PC-9 (cell line): ENCODE measurements at regions not wholly inside any gene's neighbourhood (a gene's known extent, or its start where the extent isn't known, plus 50 kb on each side); places are given as distances from the start of the nearest gene placed in this dataset.

Source experiments
- BruUV-seq: library from RNA; stranded (reverse); fragments of 400-500 nt; replicated peaks from 2 replicates; lab custom pipeline; 2021; lab: Mats Ljungman, UMichigan
- CTCF ChIA-PET: fragments of 300-600 bp; sonication (Branson Sonifier 250); formaldehyde crosslinking; loops from one replicate; lab custom pipeline; 2022; ENCODE audit warnings: antibody characterized with exemption; lab: Charles Lee
- POLR2A ChIA-PET: fragments of 300-600 bp; sonication (Branson Sonifier 250); formaldehyde crosslinking; loops from one replicate; lab custom pipeline; 2022; ENCODE audit warnings: antibody characterized with exemption; ENCODE audit not compliant: unreplicated experiment; lab: Charles Lee
- DNase-seq, 2 experiments: peaks; one replicate each; pipeline versions ENCODE4 v3.0.0 to v3.0.0-alpha.2; 2015 to 2022; ENCODE audit warnings: mixed read lengths in 1 of 2
- H2AFZ ChIP-seq: fragments of 200-600 bp; sonication (generic); 2 replicates; pipeline ENCODE4 v1.8.1; 2017; ENCODE audit warnings: antibody characterized with exemption
- H3F3A ChIP-seq: fragments of 200-600 bp; sonication (generic); 2 replicates; pipeline ENCODE4 v1.8.1; 2017; ENCODE audit warnings: antibody characterized with exemption, mild to moderate bottlenecking, low read depth; ENCODE audit not compliant: insufficient read depth
- H3K27ac ChIP-seq: fragments of 200-600 bp; sonication (generic); 2 replicates; pipeline ENCODE4 v1.6.1; 2016; ENCODE audit warnings: mixed run types
- H3K27me3 ChIP-seq: fragments of 200-600 bp; sonication (generic); 2 replicates; pipeline ENCODE4 v1.6.1; 2016; ENCODE audit warnings: low read depth, mixed run types; ENCODE audit not compliant: insufficient read depth
- H3K36me3 ChIP-seq: fragments of 200-600 bp; sonication (generic); 2 replicates; pipeline ENCODE4 v1.6.1; 2016; ENCODE audit warnings: low read depth, mixed run types
- H3K4me1 ChIP-seq: fragments of 200-600 bp; sonication (generic); replicated peaks from 2 replicates; pipeline ENCODE4 v1.6.1; 2016; ENCODE audit warnings: mixed run types; ENCODE audit not compliant: insufficient read depth
- H3K4me2 ChIP-seq: fragments of 200-600 bp; sonication (generic); 2 replicates; pipeline ENCODE4 v1.6.1; 2017; ENCODE audit warnings: mixed run types
- H3K4me3 ChIP-seq: fragments of 200-600 bp; sonication (generic); 2 replicates; pipeline ENCODE4 v1.6.1; 2016; ENCODE audit warnings: mixed run types
- H3K79me2 ChIP-seq: fragments of 200-600 bp; sonication (generic); 2 replicates; pipeline ENCODE4 v1.6.1; 2017; ENCODE audit warnings: low read depth, mixed run types
- H3K9me2 ChIP-seq: fragments of 200-600 bp; sonication (generic); 2 replicates; pipeline ENCODE4 v1.8.1; 2017; ENCODE audit warnings: mild to moderate bottlenecking; ENCODE audit not compliant: insufficient read depth
- H3K9me3 ChIP-seq: fragments of 200-600 bp; sonication (generic); 2 replicates; pipeline ENCODE4 v1.8.1; 2016; ENCODE audit warnings: low read depth; ENCODE audit not compliant: insufficient read depth
- H4K20me1 ChIP-seq: fragments of 200-600 bp; sonication (generic); 2 replicates; pipeline ENCODE4 v1.8.1; 2017; ENCODE audit not compliant: insufficient read depth
- EZH2 ChIP-seq: fragments of 200-600 bp; sonication (generic); IDR thresholded peaks from 2 replicates; pipeline ENCODE4 v1.8.0; 2017; ENCODE audit warnings: antibody characterized with exemption, low read depth
- intact Hi-C: fragments of 100-400 bp; cut with micrococcal nuclease; formaldehyde crosslinking; loops from one replicate; pipeline ENCODE4 v1.10.0; 2022; ENCODE audit not compliant: unreplicated experiment
- TF ChIP-seq, protein P1 (sequence below): fragments of 200-600 bp; sonication (generic); conservative IDR thresholded peaks from 2 replicates; pipeline ENCODE4 v1.6.1; 2017; ENCODE audit warnings: mixed run types, antibody characterized with exemption, mild to moderate bottlenecking, moderate library complexity

- no peaks in the 10 kb centered on the region for H4K20me1 ChIP-seq
- no peaks in the 10 kb centered on the region for H3F3A ChIP-seq
- H3K9me2 ChIP-seq, result no peaks in the 10 kb centered on the region
- no peaks in the 10 kb centered on the region for H3K79me2 ChIP-seq
- H3K4me3 ChIP-seq, result no peak overlapping the region
- ChIA-PET CTCF (no interaction called here), POLR2A (no interaction called here)
- no peaks in the 10 kb centered on the region for H3K27me3 ChIP-seq
- H3K27ac ChIP-seq, result no peak overlapping the region
- no peak for DNase-seq
- BruUV-seq, result no TSS peak
- no peaks in the 10 kb centered on the region for H3K4me1 ChIP-seq
- intact Hi-C loops, result no loop called here
- no peak for TF ChIP-seq EZH2
- TF ChIP-seq, protein P1, sequence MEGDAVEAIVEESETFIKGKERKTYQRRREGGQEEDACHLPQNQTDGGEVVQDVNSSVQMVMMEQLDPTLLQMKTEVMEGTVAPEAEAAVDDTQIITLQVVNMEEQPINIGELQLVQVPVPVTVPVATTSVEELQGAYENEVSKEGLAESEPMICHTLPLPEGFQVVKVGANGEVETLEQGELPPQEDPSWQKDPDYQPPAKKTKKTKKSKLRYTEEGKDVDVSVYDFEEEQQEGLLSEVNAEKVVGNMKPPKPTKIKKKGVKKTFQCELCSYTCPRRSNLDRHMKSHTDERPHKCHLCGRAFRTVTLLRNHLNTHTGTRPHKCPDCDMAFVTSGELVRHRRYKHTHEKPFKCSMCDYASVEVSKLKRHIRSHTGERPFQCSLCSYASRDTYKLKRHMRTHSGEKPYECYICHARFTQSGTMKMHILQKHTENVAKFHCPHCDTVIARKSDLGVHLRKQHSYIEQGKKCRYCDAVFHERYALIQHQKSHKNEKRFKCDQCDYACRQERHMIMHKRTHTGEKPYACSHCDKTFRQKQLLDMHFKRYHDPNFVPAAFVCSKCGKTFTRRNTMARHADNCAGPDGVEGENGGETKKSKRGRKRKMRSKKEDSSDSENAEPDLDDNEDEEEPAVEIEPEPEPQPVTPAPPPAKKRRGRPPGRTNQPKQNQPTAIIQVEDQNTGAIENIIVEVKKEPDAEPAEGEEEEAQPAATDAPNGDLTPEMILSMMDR, result no peak
- no peak overlapping the region for H3K4me2 ChIP-seq
- H3K36me3 ChIP-seq, result no peaks in the 10 kb centered on the region
- no peak overlapping the region for H2AFZ ChIP-seq
- no peaks in the 10 kb centered on the region for H3K9me3 ChIP-seq
Observed at GRCh38 chr7:113677811-113678210, 241.0 kb downstream of the PPP1R3A start.

DNA sequence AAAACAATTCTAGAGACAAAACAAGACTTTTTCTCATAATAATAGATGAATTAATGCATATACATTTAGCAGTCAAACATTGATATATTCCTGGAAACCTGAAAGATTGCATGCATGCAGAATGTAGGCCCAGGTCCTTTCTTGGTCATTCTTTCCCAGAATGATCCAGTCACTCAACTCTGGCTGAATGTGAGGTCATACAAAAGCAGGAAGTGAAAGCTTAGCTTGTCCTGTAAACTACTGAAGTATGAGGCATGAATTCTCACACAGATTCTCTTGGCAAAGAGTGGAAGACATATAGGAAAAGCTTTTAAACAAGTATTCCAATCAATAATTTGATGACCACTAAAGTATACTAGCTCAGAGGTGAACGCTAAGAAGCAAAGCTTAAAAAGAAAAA lies 253.9 kb downstream of the PPP1R3A start:
- Histone ChIP-seq H3K4me2 (no peak overlapping the region), H3K4me1 (no peaks in the 10 kb centered on the region), H3F3A (no peaks in the 10 kb centered on the region), H3K27me3 (no peaks in the 10 kb centered on the region), H3K4me3 (no peak overlapping the region), H3K79me2 (no peaks in the 10 kb centered on the region), H3K9me3 (no peaks in the 10 kb centered on the region), H3K36me3 (no peaks in the 10 kb centered on the region), H3K9me2 (no peaks in the 10 kb centered on the region), H3K27ac (no peak overlapping the region), H2AFZ (0 out of 2 replicates have a peak overlapping the region, but pooled peaks have one; percentile 35), H4K20me1 (no peaks in the 10 kb centered on the region)
- ChIA-PET POLR2A (no interaction called here), CTCF (no interaction called here)
- TF ChIP-seq, protein P1, result no peak
- TF ChIP-seq EZH2, result no peak
- no peak for DNase-seq
- intact Hi-C loops, result no loop called here
- BruUV-seq, result no TSS peak

DNA sequence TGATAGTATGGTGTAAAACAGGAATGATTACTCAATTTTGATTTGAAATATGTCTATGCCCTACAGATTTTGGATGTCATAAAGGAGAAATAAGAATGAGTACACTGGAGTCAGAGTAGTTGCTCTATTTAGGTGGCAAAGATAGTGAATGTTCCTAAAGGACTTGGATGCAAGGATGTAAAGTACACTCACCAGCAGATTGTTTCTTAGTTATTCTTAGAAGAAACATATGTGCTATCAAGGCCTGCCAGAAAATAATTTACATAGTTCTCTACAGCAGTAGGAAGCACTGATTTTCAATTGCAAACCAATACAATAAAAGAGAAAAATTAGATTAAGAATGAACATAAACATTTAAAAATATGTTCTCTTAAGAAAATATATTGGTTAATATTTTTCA lies 259.4 kb downstream of the PPP1R3A start:
- DNase-seq, result no peak
- no peaks in the 10 kb centered on the region for H3K9me2 ChIP-seq
- ChIA-PET POLR2A (no interaction called here), CTCF (no interaction called here)
- H3K36me3 ChIP-seq, result no peaks in the 10 kb centered on the region
- no peaks in the 10 kb centered on the region for H4K20me1 ChIP-seq
- no peaks in the 10 kb centered on the region for H3K4me1 ChIP-seq
- TF ChIP-seq, protein P1, result no peak
- TF ChIP-seq EZH2, result no peak
- H3F3A ChIP-seq, result no peaks in the 10 kb centered on the region
- no TSS peak for BruUV-seq
- H3K9me3 ChIP-seq, result no peaks in the 10 kb centered on the region
- intact Hi-C loops, result no loop called here
- H3K4me3 ChIP-seq, result no peak overlapping the region
- no peaks in the 10 kb centered on the region for H3K27me3 ChIP-seq
- no peaks in the 10 kb centered on the region for H3K79me2 ChIP-seq
- H3K4me2 ChIP-seq, result no peak overlapping the region
- H2AFZ ChIP-seq, result no peak overlapping the region
- no peak overlapping the region for H3K27ac ChIP-seq
